ENCODE measurements at regions not wholly inside any gene's neighbourhood (a gene's known extent, or its start where the extent isn't known, plus 50 kb on each side); places are given as distances from the start of the nearest gene placed in this dataset.

DNA sequence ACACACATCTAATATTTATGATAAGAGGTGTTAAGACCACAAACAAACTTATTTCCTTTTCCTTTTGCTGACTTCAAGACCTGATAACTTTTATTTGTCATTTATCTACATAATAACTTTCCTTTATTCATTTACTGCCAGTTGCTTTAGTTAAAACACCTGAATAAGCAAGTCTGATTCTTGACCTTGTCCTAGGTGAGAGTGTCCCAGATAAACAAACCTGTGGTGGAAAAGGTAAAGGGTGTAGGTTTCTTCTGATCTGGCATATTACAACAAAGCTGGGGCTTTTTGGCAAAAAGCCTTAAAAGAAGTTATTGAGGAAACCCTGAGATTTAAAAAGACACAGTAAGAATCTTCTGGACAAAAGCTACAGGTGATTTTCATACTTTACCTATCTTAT is 191.5 kb downstream of the ZBBX start:
- no peak for FAIRE-seq
- DNase-seq (ENCODE audit: insufficient read length), result no peak
- TF ChIP-seq TAF1 (IDR thresholded peaks at IDR 0.05; ENCODE audit: borderline replicate concordance, low read depth, low read length), result no peak
- no peak for TF ChIP-seq POLR2AphosphoS5 (IDR thresholded peaks at IDR 0.05; ENCODE audit: low read depth, low read length)
- no peak for TF ChIP-seq POLR2A (IDR thresholded peaks at IDR 0.05; ENCODE audit: low read depth, low read length)

- FAIRE-seq (no peak), DNase-seq (ENCODE audit: insufficient read length) (no peak)
- no peak for TF ChIP-seq POLR2A (IDR thresholded peaks at IDR 0.05; ENCODE audit: low read depth, low read length)
- TF ChIP-seq TAF1 (IDR thresholded peaks at IDR 0.05; ENCODE audit: borderline replicate concordance, low read depth, low read length), result no peak
- TF ChIP-seq POLR2AphosphoS5 (IDR thresholded peaks at IDR 0.05; ENCODE audit: low read depth, low read length), result no peak
These were observed 192.9 kb downstream of the ZBBX start for GRCh38 chr3:167187221-167187620.

DNA sequence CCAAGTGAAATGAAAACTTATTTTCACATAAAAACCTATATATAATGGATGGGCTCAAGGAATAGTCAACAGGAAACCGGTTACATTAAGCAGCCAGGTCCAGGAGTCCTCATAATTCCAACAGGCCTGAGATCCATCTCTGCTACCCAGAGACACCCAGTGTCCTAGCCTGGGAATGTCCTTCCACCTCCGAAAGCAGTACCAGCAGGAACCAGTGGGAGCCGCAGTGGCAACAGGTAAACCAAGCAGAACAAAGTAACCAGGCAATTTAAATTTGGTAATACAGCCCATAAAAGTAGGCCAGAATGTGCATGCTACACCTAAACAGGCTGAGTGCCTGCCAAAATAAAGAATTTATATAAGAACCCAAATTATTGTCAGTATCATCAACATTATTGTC is 195.6 kb downstream of the ZBBX start:
- TF ChIP-seq TAF1 (IDR thresholded peaks at IDR 0.05; ENCODE audit: borderline replicate concordance, low read depth, low read length) (no peak), POLR2AphosphoS5 (IDR thresholded peaks at IDR 0.05; ENCODE audit: low read depth, low read length) (no peak)
- DNase-seq (ENCODE audit: insufficient read length) (no peak), FAIRE-seq (no peak)

- TF ChIP-seq POLR2AphosphoS5 (IDR thresholded peaks at IDR 0.05; ENCODE audit: low read depth, low read length) (no peak), TAF1 (IDR thresholded peaks at IDR 0.05; ENCODE audit: borderline replicate concordance, low read depth, low read length) (no peak), POLR2A (IDR thresholded peaks at IDR 0.05; ENCODE audit: low read depth, low read length) (no peak)
- FAIRE-seq (no peak), DNase-seq (ENCODE audit: insufficient read length) (no peak)
These were observed 207.7 kb downstream of the ZBBX start for GRCh38 chr3:167172377-167172776.

GRCh38 chr3:167167491-167167890 is 212.6 kb downstream of the ZBBX start:
- no peak for DNase-seq (ENCODE audit: insufficient read length)
- FAIRE-seq, result no peak
- TF ChIP-seq POLR2AphosphoS5 (IDR thresholded peaks at IDR 0.05; ENCODE audit: low read depth, low read length), result no peak
- TF ChIP-seq TAF1 (IDR thresholded peaks at IDR 0.05; ENCODE audit: borderline replicate concordance, low read depth, low read length), result no peak
- no peak for TF ChIP-seq POLR2A (IDR thresholded peaks at IDR 0.05; ENCODE audit: low read depth, low read length)

GRCh38 chr3:167166594-167167253 is 213.4 kb downstream of the ZBBX start:
- no peak for FAIRE-seq
- no peak for TF ChIP-seq POLR2AphosphoS5 (IDR thresholded peaks at IDR 0.05; ENCODE audit: low read depth, low read length)
- no peak for TF ChIP-seq POLR2A (IDR thresholded peaks at IDR 0.05; ENCODE audit: low read depth, low read length)
- no peak for TF ChIP-seq TAF1 (IDR thresholded peaks at IDR 0.05; ENCODE audit: borderline replicate concordance, low read depth, low read length)
- no peak for DNase-seq (ENCODE audit: insufficient read length)

GRCh38 chr3:167166012-167166411 is 214.1 kb downstream of the ZBBX start:
- DNase-seq (ENCODE audit: insufficient read length), result no peak
- no peak for FAIRE-seq
- TF ChIP-seq POLR2AphosphoS5 (IDR thresholded peaks at IDR 0.05; ENCODE audit: low read depth, low read length) (no peak), TAF1 (IDR thresholded peaks at IDR 0.05; ENCODE audit: borderline replicate concordance, low read depth, low read length) (no peak), POLR2A (IDR thresholded peaks at IDR 0.05; ENCODE audit: low read depth, low read length) (no peak)

DNA sequence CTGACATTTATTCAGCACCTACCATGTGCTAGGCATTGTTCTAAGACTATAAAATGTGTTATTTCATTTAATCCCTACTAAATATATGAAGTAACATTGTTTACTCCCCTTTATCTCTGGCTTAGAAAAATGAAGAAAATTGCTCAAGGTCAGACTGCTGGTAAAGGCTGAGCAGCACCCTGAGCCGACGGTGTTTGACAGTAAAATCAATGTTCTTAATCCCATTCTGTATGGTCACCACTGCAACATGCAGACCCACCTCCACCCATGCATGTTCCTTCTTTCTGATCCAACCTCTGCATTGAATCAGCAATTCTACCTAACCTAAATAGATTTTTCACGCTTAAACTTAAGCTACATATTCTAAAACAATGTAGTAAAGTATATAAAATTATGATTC is 216.5 kb downstream of the ZBBX start:
- TF ChIP-seq TAF1 (IDR thresholded peaks at IDR 0.05; ENCODE audit: borderline replicate concordance, low read depth, low read length) (no peak), POLR2A (IDR thresholded peaks at IDR 0.05; ENCODE audit: low read depth, low read length) (no peak), POLR2AphosphoS5 (IDR thresholded peaks at IDR 0.05; ENCODE audit: low read depth, low read length) (no peak)
- no peak for FAIRE-seq
- no peak for DNase-seq (ENCODE audit: insufficient read length)

- TF ChIP-seq POLR2A (IDR thresholded peaks at IDR 0.05; ENCODE audit: low read depth, low read length) (no peak), TAF1 (IDR thresholded peaks at IDR 0.05; ENCODE audit: borderline replicate concordance, low read depth, low read length) (no peak), POLR2AphosphoS5 (IDR thresholded peaks at IDR 0.05; ENCODE audit: low read depth, low read length) (no peak)
- no peak for DNase-seq (ENCODE audit: insufficient read length)
- no peak for FAIRE-seq
These were observed 218.0 kb downstream of the ZBBX start for GRCh38 chr3:167162083-167162482.

GRCh38 chr3:167160781-167161180 is 219.3 kb downstream of the ZBBX start:
- TF ChIP-seq POLR2AphosphoS5 (IDR thresholded peaks at IDR 0.05; ENCODE audit: low read depth, low read length) (no peak), POLR2A (IDR thresholded peaks at IDR 0.05; ENCODE audit: low read depth, low read length) (no peak), TAF1 (IDR thresholded peaks at IDR 0.05; ENCODE audit: borderline replicate concordance, low read depth, low read length) (no peak)
- DNase-seq (ENCODE audit: insufficient read length) (no peak), FAIRE-seq (no peak)

DNA sequence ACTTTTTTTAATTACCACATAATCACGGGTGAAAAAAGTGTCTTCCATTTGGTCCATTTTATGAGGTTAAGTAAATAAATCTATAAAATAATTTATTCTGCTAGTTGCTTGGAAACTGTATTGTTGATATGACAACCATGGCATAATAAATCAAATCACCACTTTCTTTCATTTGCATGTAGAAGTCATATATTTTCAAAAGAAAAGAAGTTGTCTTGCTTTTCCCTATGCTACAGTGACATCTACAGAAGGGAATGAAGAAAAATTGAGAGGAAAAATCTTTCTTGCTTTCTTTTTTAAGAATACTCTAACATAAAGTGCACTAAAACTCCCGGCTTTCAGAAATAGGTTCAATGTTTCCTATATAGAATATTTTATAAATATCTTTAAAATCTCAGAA is 228.5 kb downstream of the ZBBX start:
- DNase-seq (ENCODE audit: insufficient read length), result no peak
- TF ChIP-seq POLR2AphosphoS5 (IDR thresholded peaks at IDR 0.05; ENCODE audit: low read depth, low read length) (no peak), POLR2A (IDR thresholded peaks at IDR 0.05; ENCODE audit: low read depth, low read length) (no peak), TAF1 (IDR thresholded peaks at IDR 0.05; ENCODE audit: borderline replicate concordance, low read depth, low read length) (no peak)
- no peak for FAIRE-seq

DNA sequence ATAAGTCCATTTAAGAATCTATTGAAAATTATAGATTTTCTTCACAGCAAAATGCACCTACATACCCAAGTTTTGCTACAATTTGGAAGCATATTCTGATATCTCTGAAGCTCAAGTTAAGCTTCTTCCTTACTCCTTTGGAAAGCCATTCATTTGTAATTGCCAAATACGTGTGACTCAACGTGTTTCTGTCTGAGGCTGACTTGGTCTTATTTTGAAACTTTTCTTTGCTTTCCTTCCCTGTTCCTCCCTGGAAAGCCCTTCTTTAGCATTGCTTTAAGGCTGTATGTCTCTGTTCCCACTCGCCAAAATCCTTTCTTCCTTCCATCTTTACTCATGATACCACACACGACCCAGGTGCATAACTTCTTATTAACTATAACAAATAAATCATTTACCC is 232.0 kb downstream of the ZBBX start:
- FAIRE-seq, result no peak
- TF ChIP-seq POLR2AphosphoS5 (IDR thresholded peaks at IDR 0.05; ENCODE audit: low read depth, low read length) (no peak), POLR2A (IDR thresholded peaks at IDR 0.05; ENCODE audit: low read depth, low read length) (no peak), TAF1 (IDR thresholded peaks at IDR 0.05; ENCODE audit: borderline replicate concordance, low read depth, low read length) (no peak)
- no peak for DNase-seq (ENCODE audit: insufficient read length)

All from GM12892 (cell line).